ENCODE measurements at regions not wholly inside any gene's neighbourhood (a gene's known extent, or its start where the extent isn't known, plus 50 kb on each side); places are given as distances from the start of the nearest gene placed in this dataset.

- H3K4me3 ChIP-seq (ENCODE audit: low read depth in 2 of 2, low read length in 2 of 2) = no peak overlapping the region
- POLR2A ChIA-PET = no interaction called here
- CTCF ChIA-PET = no interaction called here
- BruUV-seq (replicated peaks) = no TSS peak
- H3K9me3 ChIP-seq (ENCODE audit: control insufficient read depth, insufficient read depth, low read depth, low read length) = no peaks in the 10 kb centered on the region
- TF ChIP-seq TCF7L2 (IDR thresholded peaks at IDR 0.05; ENCODE audit: low read depth, low read length) (no peak), SIN3A (IDR thresholded peaks at IDR 0.05; ENCODE audit: borderline replicate concordance, insufficient read depth, low read depth, low read length) (no peak), CTCF (IDR thresholded peaks at IDR 0.05) (no peak), REST (IDR thresholded peaks at IDR 0.05; ENCODE audit: insufficient read depth in 1 of 2, low read depth in 2 of 2, low read length in 1 of 2) (no peak), POLR2AphosphoS5 (IDR thresholded peaks at IDR 0.05; ENCODE audit: low read depth, low read length) (no peak)
- no peaks in the 10 kb centered on the region for H3K36me3 ChIP-seq (ENCODE audit: control insufficient read depth, insufficient read depth, low read length)
- no peaks in the 10 kb centered on the region for H3K27me3 ChIP-seq (ENCODE audit: control insufficient read depth, insufficient read depth, low read length)
- no peaks in the 10 kb centered on the region for H3K4me1 ChIP-seq (ENCODE audit: control insufficient read depth, insufficient read depth, low read length)
- no peak overlapping the region for H3K27ac ChIP-seq (ENCODE audit: low read length)
- ATAC-seq (no peak), DNase-seq (ENCODE audit: low read depth, low spot score) (no peak)
- in situ Hi-C loops (cut with HindIII; ENCODE audit: low pct_unique_long_range_greater_than_20kb, low sequenced_read_pairs) = no loop called here
- intact Hi-C loops (cut with micrococcal nuclease; ENCODE audit: unreplicated experiment) = no loop called here
Observed at GRCh38 chrX:65933085-65933589, 106.7 kb downstream of the VSIG4 start.

- no peaks in the 10 kb centered on the region for H3K27me3 ChIP-seq (ENCODE audit: control insufficient read depth, insufficient read depth, low read length)
- H3K4me3 ChIP-seq (ENCODE audit: low read depth in 2 of 2, low read length in 2 of 2) = no peak overlapping the region
- BruUV-seq (replicated peaks) = no TSS peak
- ATAC-seq (no peak), DNase-seq (ENCODE audit: low read depth, low spot score) (no peak)
- H3K4me1 ChIP-seq (ENCODE audit: control insufficient read depth, insufficient read depth, low read length) = no peaks in the 10 kb centered on the region
- ChIA-PET POLR2A (no interaction called here), CTCF (no interaction called here)
- TF ChIP-seq POLR2AphosphoS5 (IDR thresholded peaks at IDR 0.05; ENCODE audit: low read depth, low read length) (no peak), REST (IDR thresholded peaks at IDR 0.05; ENCODE audit: insufficient read depth in 1 of 2, low read depth in 2 of 2, low read length in 1 of 2) (no peak), SIN3A (IDR thresholded peaks at IDR 0.05; ENCODE audit: borderline replicate concordance, insufficient read depth, low read depth, low read length) (no peak), TCF7L2 (IDR thresholded peaks at IDR 0.05; ENCODE audit: low read depth, low read length) (no peak), CTCF (IDR thresholded peaks at IDR 0.05) (no peak)
- no peaks in the 10 kb centered on the region for H3K9me3 ChIP-seq (ENCODE audit: control insufficient read depth, insufficient read depth, low read depth, low read length)
- H3K36me3 ChIP-seq (ENCODE audit: control insufficient read depth, insufficient read depth, low read length) = no peaks in the 10 kb centered on the region
- intact Hi-C loops (cut with micrococcal nuclease; ENCODE audit: unreplicated experiment) = no loop called here
- H3K27ac ChIP-seq (ENCODE audit: low read length) = no peak overlapping the region
- in situ Hi-C loops (cut with HindIII; ENCODE audit: low pct_unique_long_range_greater_than_20kb, low sequenced_read_pairs) = no loop called here
Observed at GRCh38 chrX:65932173-65933084, 107.5 kb downstream of the VSIG4 start.
